ENCODE measurements at regions not wholly inside any gene's neighbourhood (a gene's known extent, or its start where the extent isn't known, plus 50 kb on each side); places are given as distances from the start of the nearest gene placed in this dataset.
A peak's percentile ranks its signal among the peaks of the same experiment; 100 is the strongest.

DNA sequence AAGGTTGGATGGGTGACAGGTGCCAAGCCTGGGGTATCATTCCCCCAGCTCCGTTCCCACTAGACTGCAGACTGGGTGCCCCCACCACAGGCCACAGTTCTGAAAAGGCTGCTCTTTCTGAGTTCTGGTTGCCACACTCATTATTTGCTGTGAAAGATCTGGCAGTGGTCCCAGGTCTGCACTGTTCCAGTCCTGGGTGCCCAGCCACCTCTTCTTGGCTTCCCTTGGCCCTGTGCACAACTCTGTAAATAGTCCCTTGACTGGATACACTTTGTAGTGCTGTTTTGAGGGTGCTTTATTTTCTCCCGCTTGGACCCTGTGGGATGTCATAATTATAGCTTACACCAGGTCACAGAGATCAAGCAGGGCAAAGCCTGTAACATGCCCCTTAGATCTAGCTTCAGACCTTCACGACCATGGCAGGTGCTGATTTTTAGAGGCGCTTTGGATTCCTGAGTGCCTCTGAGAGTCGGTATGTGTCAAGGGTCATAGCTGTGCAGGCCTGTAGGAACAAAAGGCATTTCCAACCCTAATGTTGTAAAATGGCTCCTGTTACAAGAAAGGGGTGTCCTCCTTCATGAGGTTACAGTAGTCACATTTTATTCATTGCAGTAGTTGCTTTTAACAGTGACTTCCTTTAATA is 344.9 kb downstream of the ICE1 start:
- Histone ChIP-seq H3K27ac (no peak overlapping the region), H3K27me3 (replicated peaks; ENCODE audit: insufficient read depth) (no peaks in the 10 kb centered on the region), H3K4me3 (no peak overlapping the region), H3K4me1 (replicated peaks) (no peaks in the 10 kb centered on the region), H3K36me3 (no peaks in the 10 kb centered on the region), H3K9me3 (no peaks in the 10 kb centered on the region)
- intact Hi-C loops (cut with DNase I) = no loop called here
- 49% methylated on average over 5 of the region's 5 CpGs for WGBS
- DNase-seq (ENCODE audit: low spot score) = peak; percentile 58
- TF ChIP-seq POLR2AphosphoS5 (IDR thresholded peaks at IDR 0.05) (peak; percentile 50), POLR2A (IDR thresholded peaks at IDR 0.05) (no peak)

DNA sequence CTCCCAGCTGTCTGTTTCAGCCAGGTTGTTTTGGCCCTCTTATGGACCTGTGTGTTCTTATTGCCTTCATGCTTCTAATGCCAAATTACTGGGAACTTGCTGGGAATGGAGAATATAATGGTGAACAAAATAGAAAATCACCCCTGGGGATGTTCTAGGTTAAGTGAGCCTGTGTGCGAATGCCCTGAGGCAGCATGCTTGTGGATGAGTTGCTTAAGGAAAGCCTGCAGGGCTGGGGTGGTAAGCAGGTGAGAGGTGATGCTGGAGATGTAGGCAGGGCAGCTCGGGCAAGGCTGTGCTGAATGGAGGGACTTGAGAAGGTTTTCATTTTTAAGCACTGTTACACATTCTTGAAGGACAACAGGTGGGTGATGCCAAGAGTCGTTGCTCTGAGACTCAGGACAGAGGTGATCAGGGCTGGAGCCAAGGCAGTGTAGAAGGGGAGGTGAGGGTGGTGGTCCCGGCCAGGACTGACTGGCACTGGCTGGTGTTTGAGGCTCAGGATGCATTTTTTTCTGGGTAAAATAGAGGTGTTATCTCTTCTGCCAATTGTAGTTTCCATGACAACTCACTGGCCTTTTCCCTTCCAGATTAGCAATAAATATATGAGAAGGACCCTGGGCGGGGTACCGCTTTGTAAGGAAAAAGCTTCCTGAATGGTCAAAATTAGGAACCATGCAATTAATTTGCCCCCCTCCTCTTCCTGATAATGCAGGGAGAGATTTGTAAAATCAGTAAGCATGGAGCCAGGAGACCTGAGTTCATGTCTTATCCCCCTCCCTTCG is 342.8 kb downstream of the ICE1 start:
- Histone ChIP-seq H3K36me3 (no peaks in the 10 kb centered on the region), H3K9me3 (no peaks in the 10 kb centered on the region), H3K4me3 (no peak overlapping the region), H3K27ac (no peak overlapping the region), H3K4me1 (replicated peaks) (no peaks in the 10 kb centered on the region), H3K27me3 (replicated peaks; ENCODE audit: insufficient read depth) (no peaks in the 10 kb centered on the region)
- WGBS = 82% methylated on average over 7 of the region's 7 CpGs
- intact Hi-C loops (cut with DNase I) = no loop called here
- DNase-seq (ENCODE audit: low spot score) = no peak
- TF ChIP-seq, protein P1, sequence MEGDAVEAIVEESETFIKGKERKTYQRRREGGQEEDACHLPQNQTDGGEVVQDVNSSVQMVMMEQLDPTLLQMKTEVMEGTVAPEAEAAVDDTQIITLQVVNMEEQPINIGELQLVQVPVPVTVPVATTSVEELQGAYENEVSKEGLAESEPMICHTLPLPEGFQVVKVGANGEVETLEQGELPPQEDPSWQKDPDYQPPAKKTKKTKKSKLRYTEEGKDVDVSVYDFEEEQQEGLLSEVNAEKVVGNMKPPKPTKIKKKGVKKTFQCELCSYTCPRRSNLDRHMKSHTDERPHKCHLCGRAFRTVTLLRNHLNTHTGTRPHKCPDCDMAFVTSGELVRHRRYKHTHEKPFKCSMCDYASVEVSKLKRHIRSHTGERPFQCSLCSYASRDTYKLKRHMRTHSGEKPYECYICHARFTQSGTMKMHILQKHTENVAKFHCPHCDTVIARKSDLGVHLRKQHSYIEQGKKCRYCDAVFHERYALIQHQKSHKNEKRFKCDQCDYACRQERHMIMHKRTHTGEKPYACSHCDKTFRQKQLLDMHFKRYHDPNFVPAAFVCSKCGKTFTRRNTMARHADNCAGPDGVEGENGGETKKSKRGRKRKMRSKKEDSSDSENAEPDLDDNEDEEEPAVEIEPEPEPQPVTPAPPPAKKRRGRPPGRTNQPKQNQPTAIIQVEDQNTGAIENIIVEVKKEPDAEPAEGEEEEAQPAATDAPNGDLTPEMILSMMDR (IDR thresholded peaks at IDR 0.05) = no peak
- no peak for TF ChIP-seq POLR2AphosphoS5 (IDR thresholded peaks at IDR 0.05)
- TF ChIP-seq POLR2A (IDR thresholded peaks at IDR 0.05) = no peak

DNA sequence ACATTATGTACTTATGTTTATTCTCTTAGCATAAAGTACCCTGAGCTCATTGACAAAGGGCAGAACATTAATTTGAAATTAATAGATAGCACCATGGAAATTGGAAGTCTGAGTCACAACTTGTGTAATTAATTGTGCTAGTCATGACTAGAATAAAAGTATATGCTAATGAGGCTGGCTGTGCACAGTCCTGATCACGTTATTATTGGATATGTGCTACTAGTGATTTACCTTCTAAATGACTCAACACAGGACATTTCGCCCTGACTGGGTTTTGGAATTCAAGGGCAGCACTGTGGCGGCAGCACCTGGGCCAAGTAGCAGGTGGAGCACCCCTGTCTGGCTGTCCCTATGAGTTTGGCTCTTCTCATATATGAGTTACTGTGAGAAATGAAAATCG is 341.8 kb downstream of the ICE1 start:
- H3K4me3 ChIP-seq = no peak overlapping the region
- DNase-seq (ENCODE audit: low spot score) = no peak
- intact Hi-C loops (cut with DNase I) = no loop called here
- H3K36me3 ChIP-seq = no peaks in the 10 kb centered on the region
- no peaks in the 10 kb centered on the region for H3K27me3 ChIP-seq (replicated peaks; ENCODE audit: insufficient read depth)
- no peaks in the 10 kb centered on the region for H3K4me1 ChIP-seq (replicated peaks)
- no peak overlapping the region for H3K27ac ChIP-seq
- no peaks in the 10 kb centered on the region for H3K9me3 ChIP-seq
- TF ChIP-seq POLR2A (IDR thresholded peaks at IDR 0.05) (no peak), POLR2AphosphoS5 (IDR thresholded peaks at IDR 0.05) (no peak)
- TF ChIP-seq, protein P1 (IDR thresholded peaks at IDR 0.05) = no peak
- WGBS = 86% methylated on average over 4 of the region's 4 CpGs

DNA sequence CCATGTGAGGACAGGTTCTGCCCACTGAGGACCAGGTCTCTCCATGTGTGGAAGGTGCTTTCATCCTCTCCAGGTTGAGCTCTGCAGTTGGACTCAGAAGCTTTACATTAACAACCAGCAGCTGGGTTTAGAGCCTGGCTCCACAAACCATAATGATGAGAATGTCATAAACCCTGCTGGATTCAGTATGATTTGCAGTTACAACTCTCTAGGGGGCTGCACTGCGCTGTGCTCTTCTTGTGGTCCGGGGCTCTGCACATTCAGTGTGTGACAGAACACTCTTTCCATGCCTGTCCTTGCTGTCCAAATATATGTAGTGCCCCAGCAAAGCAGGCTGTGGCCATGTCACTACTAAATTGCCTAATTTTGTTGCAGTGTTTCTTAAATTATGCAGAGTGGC is 334.3 kb downstream of the ICE1 start:
- no peak for DNase-seq (ENCODE audit: low spot score)
- H3K4me1 ChIP-seq (replicated peaks) = no peaks in the 10 kb centered on the region
- no peaks in the 10 kb centered on the region for H3K36me3 ChIP-seq
- intact Hi-C loops (cut with DNase I) = no loop called here
- H3K9me3 ChIP-seq = no peaks in the 10 kb centered on the region
- H3K4me3 ChIP-seq = no peak overlapping the region
- TF ChIP-seq, protein P1 (IDR thresholded peaks at IDR 0.05) = no peak
- TF ChIP-seq POLR2A (IDR thresholded peaks at IDR 0.05) (no peak), POLR2AphosphoS5 (IDR thresholded peaks at IDR 0.05) (no peak)
- 67% methylated on average over 2 of the region's 2 CpGs for WGBS
- H3K27ac ChIP-seq = no peak overlapping the region
- no peaks in the 10 kb centered on the region for H3K27me3 ChIP-seq (replicated peaks; ENCODE audit: insufficient read depth)

DNA sequence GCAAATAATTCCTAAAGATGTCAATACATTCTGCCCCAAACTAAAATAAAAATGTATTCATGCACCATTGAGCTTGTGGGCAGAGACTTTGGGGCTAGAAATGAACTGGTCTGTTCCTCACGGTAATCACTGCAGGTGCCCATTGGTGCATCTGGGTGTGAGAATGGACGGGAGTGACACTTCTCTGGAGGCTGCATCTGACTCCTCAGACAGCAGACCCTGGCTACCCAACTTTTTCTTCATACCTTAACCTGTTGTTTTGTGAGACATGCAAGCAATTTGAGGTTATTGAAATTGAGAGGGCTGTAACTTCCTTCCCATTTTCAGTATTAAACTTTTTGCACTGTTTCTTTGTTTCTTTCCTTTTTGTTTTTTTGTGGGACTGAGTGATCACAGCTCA is 333.4 kb downstream of the ICE1 start:
- intact Hi-C loops (cut with DNase I) = no loop called here
- H3K4me3 ChIP-seq = no peak overlapping the region
- WGBS = 87% methylated on average over 2 of the region's 2 CpGs
- TF ChIP-seq, protein P1 (IDR thresholded peaks at IDR 0.05) = no peak
- TF ChIP-seq POLR2A (IDR thresholded peaks at IDR 0.05) (no peak), POLR2AphosphoS5 (IDR thresholded peaks at IDR 0.05) (no peak)
- no peaks in the 10 kb centered on the region for H3K27me3 ChIP-seq (replicated peaks; ENCODE audit: insufficient read depth)
- H3K27ac ChIP-seq = no peak overlapping the region
- no peaks in the 10 kb centered on the region for H3K4me1 ChIP-seq (replicated peaks)
- no peaks in the 10 kb centered on the region for H3K9me3 ChIP-seq
- no peak for DNase-seq (ENCODE audit: low spot score)
- H3K36me3 ChIP-seq = no peaks in the 10 kb centered on the region
